Activated CD4-positive, alpha-beta T cell treated with anti-CD3 and anti-CD28 coated beads for 48 hours (primary cell): ENCODE measurements at regions not wholly inside any gene's neighbourhood (a gene's known extent, or its start where the extent isn't known, plus 50 kb on each side); places are given as distances from the start of the nearest gene placed in this dataset.

Experiments
- DNase-seq: peaks from one replicate; pipeline ENCODE4 v3.0.0-alpha.2; 2020

DNA sequence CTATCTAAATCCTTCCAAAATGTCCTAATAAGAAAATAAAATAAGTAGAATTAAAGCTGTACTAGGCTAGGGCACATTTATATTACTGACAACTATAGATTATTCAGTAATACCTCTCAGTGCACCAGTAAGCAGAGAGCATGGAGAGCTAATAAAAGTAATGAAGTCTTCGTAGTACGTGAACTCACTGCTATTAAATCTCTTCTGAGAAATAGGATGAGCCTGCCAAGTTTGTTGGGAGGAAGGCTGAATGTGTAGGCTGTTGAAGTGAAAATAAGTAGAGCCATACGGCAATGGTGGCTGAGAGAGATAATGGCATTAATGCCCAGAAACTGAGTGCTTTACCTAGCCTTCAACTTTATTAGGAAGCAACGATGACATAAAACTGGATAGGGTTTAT, 73.9 kb upstream of the NR5A2 start:
- no peak for DNase-seq

DNA sequence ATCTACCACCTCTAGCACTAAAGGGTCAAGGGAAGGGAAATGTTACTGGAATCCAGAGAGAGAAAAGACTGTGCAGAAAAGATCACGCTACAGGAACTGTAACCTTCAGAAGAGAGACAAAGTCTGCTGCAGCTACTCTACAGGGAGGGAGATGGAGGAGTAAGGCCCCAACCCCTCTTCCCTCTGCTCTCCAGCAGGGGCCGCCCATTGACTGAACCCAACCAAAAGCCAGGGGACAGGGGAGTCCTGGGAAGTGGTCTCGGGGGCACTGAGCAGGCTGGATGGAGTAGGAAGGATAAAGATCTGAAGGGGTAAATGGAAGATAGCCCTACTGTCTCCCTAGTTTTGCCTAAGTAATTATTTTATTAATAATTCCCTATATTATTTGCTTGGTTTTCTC, 72.8 kb upstream of the NR5A2 start:
- no peak for DNase-seq

DNA sequence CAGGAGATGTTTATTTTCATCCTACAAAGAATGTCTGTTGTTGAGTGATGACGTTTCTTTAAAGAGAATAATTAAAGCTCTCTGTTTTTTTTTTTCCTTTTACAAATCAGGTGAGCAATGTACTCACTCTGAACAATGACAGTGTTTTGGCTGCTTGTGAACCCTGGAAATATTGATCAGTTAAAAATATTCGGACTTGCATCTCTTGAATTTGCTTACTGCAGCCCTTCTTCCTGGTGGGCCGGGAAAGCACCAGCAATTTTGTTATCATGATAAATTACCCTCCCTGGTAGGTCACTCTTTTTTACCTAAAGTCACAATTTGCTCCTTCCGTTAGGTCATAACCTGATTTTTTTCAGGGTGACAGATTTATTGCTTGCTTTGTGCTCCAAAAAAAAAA, 72.3 kb upstream of the NR5A2 start:
- no peak for DNase-seq

DNA sequence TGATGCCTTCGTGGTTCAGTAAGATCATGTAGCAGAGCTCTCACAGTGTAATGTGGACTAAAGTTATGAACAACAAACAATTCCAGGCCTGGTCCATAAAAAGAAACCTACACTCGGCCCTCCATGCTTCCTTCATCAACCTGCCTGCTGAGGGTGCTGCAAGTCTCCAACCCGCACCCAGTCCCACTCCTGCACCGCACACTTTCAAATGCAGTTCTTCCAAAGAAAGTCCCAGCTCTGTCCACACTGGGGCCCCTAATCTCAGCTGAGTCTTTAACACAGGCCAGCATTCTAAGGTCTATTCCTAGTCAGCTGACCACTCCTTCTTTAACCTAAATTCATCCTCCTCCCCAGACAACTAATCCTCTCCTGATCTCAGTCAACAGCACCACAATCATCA, 71.5 kb upstream of the NR5A2 start:
- no peak for DNase-seq

DNA sequence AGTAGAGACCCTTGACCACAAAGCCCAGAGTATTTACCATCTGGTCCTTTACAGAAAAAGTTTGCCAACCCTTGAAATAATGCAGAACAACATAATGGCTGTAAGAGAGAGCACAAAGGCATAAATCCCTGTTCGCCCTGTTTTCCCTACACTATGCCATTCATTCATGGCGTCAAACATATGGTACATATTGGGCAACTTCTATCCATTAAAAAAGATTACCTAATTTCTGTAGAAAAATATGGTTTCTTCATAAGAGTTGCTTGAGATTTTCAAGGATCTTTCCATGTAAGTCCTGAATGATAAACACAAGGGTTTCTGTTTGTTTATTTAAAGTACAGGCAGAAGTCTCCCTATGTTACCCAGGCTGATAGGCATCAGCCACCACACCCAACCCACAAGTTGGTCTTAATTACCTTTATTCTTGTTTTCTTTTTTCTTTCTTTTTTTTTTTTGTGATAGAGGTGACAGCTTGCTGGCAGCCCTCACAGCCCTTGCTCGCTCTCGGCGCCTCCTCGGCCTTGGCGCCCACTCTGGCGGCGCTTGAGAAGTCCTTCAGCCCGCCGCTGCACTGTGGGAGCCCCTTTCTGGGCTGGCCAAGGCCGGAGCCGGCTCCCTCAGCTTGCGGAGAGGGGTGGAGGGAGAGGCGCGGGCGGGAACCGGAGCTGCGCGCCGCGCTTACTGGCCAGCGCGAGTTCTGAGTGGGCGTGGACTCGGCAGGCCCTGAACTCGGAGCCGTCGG, 68.3 kb upstream of the NR5A2 start:
- no peak for DNase-seq

DNA sequence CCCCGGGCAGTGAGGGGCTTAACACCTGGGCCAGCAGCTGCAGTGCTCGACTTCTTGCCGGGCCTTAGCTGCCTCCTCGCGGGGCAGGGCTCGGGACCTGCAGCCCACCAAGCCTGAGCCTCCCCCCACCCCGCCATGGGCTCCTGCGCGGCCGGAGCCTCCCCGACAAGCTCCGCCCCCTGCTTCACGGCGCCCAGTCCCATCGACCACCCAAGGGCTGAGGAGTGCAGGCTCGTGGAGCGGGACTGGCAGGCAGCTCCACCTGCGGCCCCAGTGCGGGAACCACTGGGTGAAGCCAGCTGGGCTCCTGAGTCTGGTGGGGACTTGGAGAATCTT, 67.8 kb upstream of the NR5A2 start:
- DNase-seq = no peak

DNA sequence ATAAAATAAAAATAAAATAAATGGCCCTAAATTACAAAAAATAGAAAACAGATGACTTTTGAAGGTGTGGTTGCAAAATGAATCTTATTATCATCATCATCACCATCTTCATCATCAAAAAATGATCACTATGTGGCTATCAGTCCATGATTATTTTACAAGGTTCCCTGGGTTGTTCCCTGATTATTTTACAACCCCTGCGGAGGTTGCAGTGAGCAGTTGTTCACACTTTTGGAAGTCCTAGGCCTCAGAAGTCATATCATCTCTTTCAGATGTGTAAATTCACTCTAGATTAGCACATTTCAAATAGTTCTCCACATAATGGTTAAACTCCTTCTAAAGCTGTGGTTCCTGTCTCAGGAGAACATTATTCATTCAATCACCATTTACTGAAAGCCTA, 57.4 kb upstream of the NR5A2 start:
- no peak for DNase-seq

DNA sequence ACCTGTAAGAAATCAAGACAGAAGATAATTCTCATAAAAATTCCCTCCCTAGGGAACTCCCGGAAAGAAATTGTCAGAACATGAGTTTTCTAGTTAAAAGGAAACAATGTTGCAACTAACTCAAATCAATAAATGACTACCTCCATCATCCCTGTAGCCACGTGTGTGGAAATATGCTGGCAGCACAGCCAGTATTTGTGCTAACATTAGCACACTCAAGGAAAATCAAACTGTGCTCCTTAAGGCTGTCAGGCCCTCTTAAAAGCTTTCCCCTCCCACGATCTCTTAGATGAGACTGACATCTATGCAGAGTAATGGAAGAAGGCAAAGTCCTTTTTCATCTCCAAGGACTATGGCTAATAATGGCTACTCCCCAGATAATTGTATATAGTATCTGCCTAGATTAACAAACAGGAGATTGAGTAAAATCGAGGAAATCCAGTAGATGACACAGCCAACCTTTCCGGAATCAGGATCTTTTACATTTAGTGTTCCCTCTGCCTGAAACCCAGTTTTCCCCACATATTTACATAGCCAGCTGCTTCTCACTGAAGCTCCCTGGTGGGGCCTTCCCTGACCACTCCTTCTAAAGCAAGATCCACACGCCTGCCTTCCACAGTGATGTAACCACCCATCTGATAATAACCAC, 50.9 kb upstream of the NR5A2 start:
- no peak for DNase-seq
